ENCODE measurements at regions not wholly inside any gene's neighbourhood (a gene's known extent, or its start where the extent isn't known, plus 50 kb on each side); places are given as distances from the start of the nearest gene placed in this dataset.

GRCh38 chr5:155700333-155700732, 626.6 kb upstream of the SGCD start:
- FAIRE-seq = no peak
- H3K4me1 ChIP-seq (replicated peaks in 1 of 2; ENCODE audit: control insufficient read depth in 2 of 2, insufficient read depth in 2 of 2, low read length in 2 of 2) = no peaks in the 10 kb centered on the region
- no peaks in the 10 kb centered on the region for H4K20me1 ChIP-seq (replicated peaks; ENCODE audit: control insufficient read depth, insufficient read depth, low read length)
- H3K9me1 ChIP-seq (ENCODE audit: control insufficient read depth, insufficient read depth, low read length) = no peaks in the 10 kb centered on the region
- ATAC-seq = no peak
- no TSS peak for BruUV-seq (replicated peaks)
- H3K9ac ChIP-seq (ENCODE audit: insufficient read depth in 1 of 2, low read depth in 2 of 2, low read length in 2 of 2) = no peak overlapping the region
- no peak overlapping the region for H3K4me2 ChIP-seq (ENCODE audit: insufficient read depth, low read length)
- no peaks in the 10 kb centered on the region for H3K9me3 ChIP-seq (replicated peaks; ENCODE audit: control insufficient read depth, insufficient read depth, low read depth, low read length)
- H3K36me3 ChIP-seq (ENCODE audit: control insufficient read depth, insufficient read depth, low read length) = no peaks in the 10 kb centered on the region
- H3K4me3 ChIP-seq = no peak overlapping the region
- ChIA-PET CTCF (ENCODE audit: low intra/inter-chr PET ratio) (no interaction called here), POLR2A (interaction anchor here (0.8 kb wide), 1 partner anchor 15 kb away, joined by 3 read pairs; no protein-coding TSS in a partner anchor)
- no peaks in the 10 kb centered on the region for H3K79me2 ChIP-seq (ENCODE audit: control insufficient read depth, insufficient read depth, low read length)
- 3% methylated on average over 3 of the region's 3 CpGs for WGBS (ENCODE audit: insufficient coverage, low coverage, missing lambda C conversion rate)
- intact Hi-C loops (cut with micrococcal nuclease) (no loop called here), in situ Hi-C loops (cut with MboI) (no loop called here)
- H3K27me3 ChIP-seq (ENCODE audit: control insufficient read depth in 2 of 2, insufficient read depth in 2 of 2, low read length in 2 of 2) = no peaks in the 10 kb centered on the region
- DNase-seq (ENCODE audit: extremely low read depth in 1 of 4, low spot score in 3 of 4) = peak in 1 of 4 experiments; percentile 0
- no peak overlapping the region for H2AFZ ChIP-seq (ENCODE audit: low read depth, low read length)
- H3K27ac ChIP-seq (ENCODE audit: extremely low read depth, low read depth, low read length) = no peak overlapping the region
- no peak for TF ChIP-seq ZNF407 (IDR thresholded peaks at IDR 0.05; ENCODE audit: low read depth)
- no peak for TF ChIP-seq ZNF311 (CRISPR knock-in tag; IDR thresholded peaks at IDR 0.05)
- no peak for TF ChIP-seq RFX7 (CRISPR knock-in tag; IDR thresholded peaks at IDR 0.05)
- TF ChIP-seq ZBTB9 (CRISPR knock-in tag; IDR thresholded peaks at IDR 0.05) = no peak
- no peak for TF ChIP-seq IFI16 (CRISPR knock-in tag; IDR thresholded peaks at IDR 0.05)
- TF ChIP-seq NFYB (IDR thresholded peaks at IDR 0.05; ENCODE audit: extremely low read depth, insufficient read length) = no peak
- TF ChIP-seq RAD21 (CRISPR knock-in tag; conservative IDR thresholded peaks at IDR 0.05 in 1 of 2, IDR thresholded peaks at IDR 0.05 in 1 of 2) = no peak
